WTC11 (cell line): ENCODE measurements at regions not wholly inside any gene's neighbourhood (a gene's known extent, or its start where the extent isn't known, plus 50 kb on each side); places are given as distances from the start of the nearest gene placed in this dataset.

ENCODE experiments used
- SP1 ChIP-seq: sonication (generic); formaldehyde crosslinking; conservative IDR thresholded peaks from 2 replicates; pipeline ENCODE4 v1.8.1; 2022; ENCODE audit warnings: missing genetic modification reagents
- TEAD4 ChIP-seq: sonication (generic); formaldehyde crosslinking; IDR thresholded peaks from 2 replicates; pipeline ENCODE4 v1.8.0; 2022; ENCODE audit warnings: mild to moderate bottlenecking, missing genetic modification reagents

DNA sequence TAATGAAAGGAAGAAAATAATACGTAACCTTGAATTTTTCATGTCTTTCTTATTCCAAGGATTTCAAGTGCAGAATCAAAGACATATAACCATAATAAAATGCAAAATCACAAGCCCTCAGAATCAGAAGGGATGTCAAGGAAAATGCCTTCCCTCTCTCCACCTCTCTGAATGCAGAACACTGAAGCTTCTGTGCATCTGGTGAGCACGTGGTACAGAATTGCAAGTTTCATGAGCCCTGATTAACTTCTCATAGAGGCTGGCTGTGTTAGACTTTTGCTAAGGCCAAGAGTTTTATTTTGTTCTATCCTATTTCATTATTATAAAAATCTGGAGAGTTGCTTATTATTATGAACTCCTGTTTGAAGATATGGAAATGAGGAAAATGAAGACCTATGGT is 533.7 kb upstream of the POM121L12 start:
- TF ChIP-seq TEAD4 (CRISPR knock-in tag) (no peak), SP1 (CRISPR knock-in tag) (no peak)
